ENCODE measurements at regions not wholly inside any gene's neighbourhood (a gene's known extent, or its start where the extent isn't known, plus 50 kb on each side); places are given as distances from the start of the nearest gene placed in this dataset.

DNA sequence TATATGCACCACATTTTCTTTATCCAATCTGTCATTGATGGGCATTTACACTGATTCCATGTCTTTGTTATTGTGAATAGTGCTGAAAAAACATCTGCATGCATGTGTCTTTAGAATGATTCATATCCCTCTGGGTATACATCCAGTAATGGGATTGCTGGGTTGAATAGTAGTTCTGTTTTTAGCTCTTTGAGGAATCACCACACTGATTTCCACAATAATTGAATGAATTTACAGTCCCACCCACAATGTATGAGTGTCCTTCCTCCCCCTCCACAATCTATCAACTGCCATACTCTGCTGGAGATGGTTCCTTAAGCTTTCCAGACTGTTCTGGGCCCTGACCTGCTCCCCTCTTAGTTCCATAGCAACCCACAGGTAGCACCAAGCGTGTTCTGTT, 667.0 kb downstream of the LIG4 start:
- TF ChIP-seq PPARA (CRISPR knock-in tag; IDR thresholded peaks at IDR 0.05; ENCODE audit: borderline replicate concordance) (no peak), CSDC2 (CRISPR knock-in tag; IDR thresholded peaks at IDR 0.05) (no peak), ZNF8 (CRISPR knock-in tag; IDR thresholded peaks at IDR 0.05) (no peak), ZFP3 (CRISPR knock-in tag; IDR thresholded peaks at IDR 0.05) (no peak), OSR1 (CRISPR knock-in tag; IDR thresholded peaks at IDR 0.05) (no peak), ZFP30 (CRISPR knock-in tag; IDR thresholded peaks at IDR 0.05) (no peak), BACH2 (CRISPR knock-in tag; IDR thresholded peaks at IDR 0.05; ENCODE audit: borderline replicate concordance) (no peak), RARB (CRISPR knock-in tag; IDR thresholded peaks at IDR 0.05) (no peak), ISL1 (CRISPR knock-in tag; IDR thresholded peaks at IDR 0.05) (no peak), ZNF70 (CRISPR knock-in tag; IDR thresholded peaks at IDR 0.05) (no peak), ZNF565 (CRISPR knock-in tag; conservative IDR thresholded peaks at IDR 0.05; ENCODE audit: low read depth) (no peak), TCF4 (CRISPR knock-in tag; IDR thresholded peaks at IDR 0.05; ENCODE audit: borderline replicate concordance) (no peak), ESRRG (CRISPR knock-in tag; IDR thresholded peaks at IDR 0.05) (no peak), TOX (CRISPR knock-in tag; IDR thresholded peaks at IDR 0.05; ENCODE audit: borderline replicate concordance) (no peak), ARNTL (CRISPR knock-in tag; IDR thresholded peaks at IDR 0.05; ENCODE audit: borderline replicate concordance, low read depth) (no peak)
- TF ChIP-seq, protein P1, sequence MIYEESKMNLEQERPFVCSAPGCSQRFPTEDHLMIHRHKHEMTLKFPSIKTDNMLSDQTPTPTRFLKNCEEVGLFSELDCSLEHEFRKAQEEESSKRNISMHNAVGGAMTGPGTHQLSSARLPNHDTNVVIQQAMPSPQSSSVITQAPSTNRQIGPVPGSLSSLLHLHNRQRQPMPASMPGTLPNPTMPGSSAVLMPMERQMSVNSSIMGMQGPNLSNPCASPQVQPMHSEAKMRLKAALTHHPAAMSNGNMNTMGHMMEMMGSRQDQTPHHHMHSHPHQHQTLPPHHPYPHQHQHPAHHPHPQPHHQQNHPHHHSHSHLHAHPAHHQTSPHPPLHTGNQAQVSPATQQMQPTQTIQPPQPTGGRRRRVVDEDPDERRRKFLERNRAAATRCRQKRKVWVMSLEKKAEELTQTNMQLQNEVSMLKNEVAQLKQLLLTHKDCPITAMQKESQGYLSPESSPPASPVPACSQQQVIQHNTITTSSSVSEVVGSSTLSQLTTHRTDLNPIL (CRISPR knock-in tag; IDR thresholded peaks at IDR 0.05; ENCODE audit: low read depth): no peak
- TF ChIP-seq, protein P2, sequence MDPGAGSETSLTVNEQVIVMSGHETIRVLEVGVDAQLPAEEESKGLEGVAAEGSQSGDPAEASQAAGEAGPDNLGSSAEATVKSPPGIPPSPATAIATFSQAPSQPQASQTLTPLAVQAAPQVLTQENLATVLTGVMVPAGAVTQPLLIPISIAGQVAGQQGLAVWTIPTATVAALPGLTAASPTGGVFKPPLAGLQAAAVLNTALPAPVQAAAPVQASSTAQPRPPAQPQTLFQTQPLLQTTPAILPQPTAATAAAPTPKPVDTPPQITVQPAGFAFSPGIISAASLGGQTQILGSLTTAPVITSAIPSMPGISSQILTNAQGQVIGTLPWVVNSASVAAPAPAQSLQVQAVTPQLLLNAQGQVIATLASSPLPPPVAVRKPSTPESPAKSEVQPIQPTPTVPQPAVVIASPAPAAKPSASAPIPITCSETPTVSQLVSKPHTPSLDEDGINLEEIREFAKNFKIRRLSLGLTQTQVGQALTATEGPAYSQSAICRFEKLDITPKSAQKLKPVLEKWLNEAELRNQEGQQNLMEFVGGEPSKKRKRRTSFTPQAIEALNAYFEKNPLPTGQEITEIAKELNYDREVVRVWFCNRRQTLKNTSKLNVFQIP (CRISPR knock-in tag; IDR thresholded peaks at IDR 0.05; ENCODE audit: borderline replicate concordance, low read depth): no peak
- TF ChIP-seq, protein P3, sequence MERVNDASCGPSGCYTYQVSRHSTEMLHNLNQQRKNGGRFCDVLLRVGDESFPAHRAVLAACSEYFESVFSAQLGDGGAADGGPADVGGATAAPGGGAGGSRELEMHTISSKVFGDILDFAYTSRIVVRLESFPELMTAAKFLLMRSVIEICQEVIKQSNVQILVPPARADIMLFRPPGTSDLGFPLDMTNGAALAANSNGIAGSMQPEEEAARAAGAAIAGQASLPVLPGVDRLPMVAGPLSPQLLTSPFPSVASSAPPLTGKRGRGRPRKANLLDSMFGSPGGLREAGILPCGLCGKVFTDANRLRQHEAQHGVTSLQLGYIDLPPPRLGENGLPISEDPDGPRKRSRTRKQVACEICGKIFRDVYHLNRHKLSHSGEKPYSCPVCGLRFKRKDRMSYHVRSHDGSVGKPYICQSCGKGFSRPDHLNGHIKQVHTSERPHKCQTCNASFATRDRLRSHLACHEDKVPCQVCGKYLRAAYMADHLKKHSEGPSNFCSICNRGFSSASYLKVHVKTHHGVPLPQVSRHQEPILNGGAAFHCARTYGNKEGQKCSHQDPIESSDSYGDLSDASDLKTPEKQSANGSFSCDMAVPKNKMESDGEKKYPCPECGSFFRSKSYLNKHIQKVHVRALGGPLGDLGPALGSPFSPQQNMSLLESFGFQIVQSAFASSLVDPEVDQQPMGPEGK (CRISPR knock-in tag; IDR thresholded peaks at IDR 0.05; ENCODE audit: borderline replicate concordance): no peak
- TF ChIP-seq, protein P4, sequence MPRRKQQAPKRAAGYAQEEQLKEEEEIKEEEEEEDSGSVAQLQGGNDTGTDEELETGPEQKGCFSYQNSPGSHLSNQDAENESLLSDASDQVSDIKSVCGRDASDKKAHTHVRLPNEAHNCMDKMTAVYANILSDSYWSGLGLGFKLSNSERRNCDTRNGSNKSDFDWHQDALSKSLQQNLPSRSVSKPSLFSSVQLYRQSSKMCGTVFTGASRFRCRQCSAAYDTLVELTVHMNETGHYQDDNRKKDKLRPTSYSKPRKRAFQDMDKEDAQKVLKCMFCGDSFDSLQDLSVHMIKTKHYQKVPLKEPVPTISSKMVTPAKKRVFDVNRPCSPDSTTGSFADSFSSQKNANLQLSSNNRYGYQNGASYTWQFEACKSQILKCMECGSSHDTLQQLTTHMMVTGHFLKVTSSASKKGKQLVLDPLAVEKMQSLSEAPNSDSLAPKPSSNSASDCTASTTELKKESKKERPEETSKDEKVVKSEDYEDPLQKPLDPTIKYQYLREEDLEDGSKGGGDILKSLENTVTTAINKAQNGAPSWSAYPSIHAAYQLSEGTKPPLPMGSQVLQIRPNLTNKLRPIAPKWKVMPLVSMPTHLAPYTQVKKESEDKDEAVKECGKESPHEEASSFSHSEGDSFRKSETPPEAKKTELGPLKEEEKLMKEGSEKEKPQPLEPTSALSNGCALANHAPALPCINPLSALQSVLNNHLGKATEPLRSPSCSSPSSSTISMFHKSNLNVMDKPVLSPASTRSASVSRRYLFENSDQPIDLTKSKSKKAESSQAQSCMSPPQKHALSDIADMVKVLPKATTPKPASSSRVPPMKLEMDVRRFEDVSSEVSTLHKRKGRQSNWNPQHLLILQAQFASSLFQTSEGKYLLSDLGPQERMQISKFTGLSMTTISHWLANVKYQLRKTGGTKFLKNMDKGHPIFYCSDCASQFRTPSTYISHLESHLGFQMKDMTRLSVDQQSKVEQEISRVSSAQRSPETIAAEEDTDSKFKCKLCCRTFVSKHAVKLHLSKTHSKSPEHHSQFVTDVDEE (CRISPR knock-in tag; IDR thresholded peaks at IDR 0.05): no peak
- ATAC-seq: no peak

DNA sequence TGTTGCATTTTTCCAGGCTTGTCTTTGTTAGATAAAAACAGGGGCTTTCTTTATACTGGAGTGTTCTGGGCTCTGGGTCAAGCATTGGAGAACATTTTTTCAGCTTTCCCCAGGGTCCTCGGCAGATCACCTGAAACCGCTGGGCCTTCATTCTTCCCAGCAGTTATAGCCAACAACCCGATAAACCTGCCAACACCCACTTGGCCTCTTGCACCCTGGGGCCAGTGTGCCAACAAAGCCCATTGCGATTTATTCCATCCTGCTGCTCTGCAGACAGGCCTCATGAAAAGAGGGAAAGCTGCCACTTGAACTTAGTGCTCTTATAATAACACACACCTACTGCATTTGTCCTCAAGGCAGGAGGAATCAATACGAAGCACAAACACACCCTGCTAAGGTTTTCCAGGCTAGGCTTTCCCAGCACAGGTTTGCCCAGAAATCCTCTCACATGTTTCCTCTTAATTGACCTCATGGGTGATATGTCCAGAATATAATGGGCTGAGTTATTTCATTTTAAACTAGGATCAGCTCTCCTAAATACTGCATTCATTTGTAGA, 669.3 kb downstream of the LIG4 start:
- TF ChIP-seq BACH2 (CRISPR knock-in tag; IDR thresholded peaks at IDR 0.05; ENCODE audit: borderline replicate concordance) (no peak), TCF4 (CRISPR knock-in tag; IDR thresholded peaks at IDR 0.05; ENCODE audit: borderline replicate concordance) (no peak), ZNF565 (CRISPR knock-in tag; conservative IDR thresholded peaks at IDR 0.05; ENCODE audit: low read depth) (no peak), OSR1 (CRISPR knock-in tag; IDR thresholded peaks at IDR 0.05) (no peak), ZC3H10 (CRISPR knock-in tag; IDR thresholded peaks at IDR 0.05) (no peak), TOX (CRISPR knock-in tag; IDR thresholded peaks at IDR 0.05; ENCODE audit: borderline replicate concordance) (no peak), GLIS3 (CRISPR knock-in tag; IDR thresholded peaks at IDR 0.05) (no peak)
- TF ChIP-seq, protein P5, sequence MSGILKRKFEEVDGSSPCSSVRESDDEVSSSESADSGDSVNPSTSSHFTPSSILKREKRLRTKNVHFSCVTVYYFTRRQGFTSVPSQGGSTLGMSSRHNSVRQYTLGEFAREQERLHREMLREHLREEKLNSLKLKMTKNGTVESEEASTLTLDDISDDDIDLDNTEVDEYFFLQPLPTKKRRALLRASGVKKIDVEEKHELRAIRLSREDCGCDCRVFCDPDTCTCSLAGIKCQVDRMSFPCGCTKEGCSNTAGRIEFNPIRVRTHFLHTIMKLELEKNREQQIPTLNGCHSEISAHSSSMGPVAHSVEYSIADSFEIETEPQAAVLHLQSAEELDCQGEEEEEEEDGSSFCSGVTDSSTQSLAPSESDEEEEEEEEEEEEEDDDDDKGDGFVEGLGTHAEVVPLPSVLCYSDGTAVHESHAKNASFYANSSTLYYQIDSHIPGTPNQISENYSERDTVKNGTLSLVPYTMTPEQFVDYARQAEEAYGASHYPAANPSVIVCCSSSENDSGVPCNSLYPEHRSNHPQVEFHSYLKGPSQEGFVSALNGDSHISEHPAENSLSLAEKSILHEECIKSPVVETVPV (CRISPR knock-in tag; IDR thresholded peaks at IDR 0.05): no peak
- TF ChIP-seq, protein P1 (CRISPR knock-in tag; IDR thresholded peaks at IDR 0.05; ENCODE audit: low read depth): no peak
- no peak for ATAC-seq
